ENCODE measurements at regions not wholly inside any gene's neighbourhood (a gene's known extent, or its start where the extent isn't known, plus 50 kb on each side); places are given as distances from the start of the nearest gene placed in this dataset.

GRCh38 chr7:98464558-98464940, 63.7 kb upstream of the BAIAP2L1 start:
- DNase-seq = peak; percentile 31

DNA sequence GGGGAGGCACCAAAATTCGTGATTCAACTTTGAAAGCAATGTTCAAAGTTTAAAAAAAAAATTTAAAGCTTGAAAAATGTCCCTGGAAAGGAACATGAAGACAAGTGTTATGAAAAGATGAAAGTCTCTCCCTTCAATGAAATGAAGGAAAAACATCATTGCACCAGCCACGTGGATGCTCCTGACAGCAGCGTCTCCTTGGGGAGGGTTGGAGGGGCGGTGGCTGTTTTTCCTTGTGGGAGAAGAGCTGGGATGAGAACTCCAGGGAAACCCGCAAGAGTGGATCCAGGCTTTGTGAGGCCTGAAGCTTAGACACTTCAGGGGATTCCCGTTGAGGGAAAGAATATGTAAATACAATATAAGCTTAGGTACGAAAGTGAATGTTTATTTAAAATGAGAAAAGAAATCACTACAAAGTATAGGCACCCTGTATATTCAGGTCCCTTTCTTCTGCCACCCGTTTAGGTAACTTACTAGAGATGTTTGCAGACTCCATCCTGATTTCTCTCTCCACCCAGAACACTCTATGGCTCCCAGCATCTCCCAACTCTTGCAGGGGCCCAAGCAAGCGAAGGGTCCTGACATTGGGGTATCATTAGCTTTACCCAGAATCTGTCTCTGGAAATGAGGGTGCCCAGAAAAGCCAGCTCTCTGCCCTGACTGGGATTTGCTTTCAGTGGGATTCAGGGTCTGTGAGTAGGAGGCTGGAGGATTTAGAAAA, 63.1 kb upstream of the BAIAP2L1 start:
- no peak for DNase-seq

DNA sequence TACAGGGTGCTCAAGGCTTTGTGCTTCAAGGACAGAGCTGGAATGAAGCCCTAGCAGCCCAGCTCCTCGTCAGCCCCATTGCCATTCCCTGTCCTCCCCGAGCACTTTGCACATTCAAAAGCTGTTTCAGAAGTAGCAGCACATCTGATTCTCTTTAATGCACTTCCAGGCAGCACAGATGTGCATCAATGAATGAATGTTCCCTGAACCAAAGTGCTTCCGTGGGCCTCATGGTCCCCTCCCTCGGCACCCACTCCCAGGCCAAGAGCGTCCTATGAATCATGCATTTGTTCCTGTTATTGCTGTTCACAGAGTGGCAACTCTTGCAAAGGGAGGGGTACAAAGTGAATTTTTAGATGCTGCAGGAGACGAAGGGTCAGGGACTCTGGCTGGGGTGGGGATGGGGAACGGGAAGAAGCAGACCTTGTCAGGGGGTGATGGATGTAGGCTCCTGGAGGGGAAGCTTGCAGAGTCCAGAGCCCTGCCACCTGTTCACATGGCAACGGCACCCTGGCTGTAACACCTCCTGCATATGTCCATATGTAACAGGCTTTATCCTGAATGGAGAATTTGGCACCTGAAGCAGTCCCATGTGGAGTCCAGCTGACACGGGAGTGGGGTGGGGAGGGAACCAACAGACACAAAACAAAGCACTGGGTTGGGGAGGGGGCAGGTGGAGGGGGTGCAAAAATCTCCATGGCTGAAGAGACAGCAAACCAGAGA, 62.2 kb upstream of the BAIAP2L1 start:
- DNase-seq = no peak

DNA sequence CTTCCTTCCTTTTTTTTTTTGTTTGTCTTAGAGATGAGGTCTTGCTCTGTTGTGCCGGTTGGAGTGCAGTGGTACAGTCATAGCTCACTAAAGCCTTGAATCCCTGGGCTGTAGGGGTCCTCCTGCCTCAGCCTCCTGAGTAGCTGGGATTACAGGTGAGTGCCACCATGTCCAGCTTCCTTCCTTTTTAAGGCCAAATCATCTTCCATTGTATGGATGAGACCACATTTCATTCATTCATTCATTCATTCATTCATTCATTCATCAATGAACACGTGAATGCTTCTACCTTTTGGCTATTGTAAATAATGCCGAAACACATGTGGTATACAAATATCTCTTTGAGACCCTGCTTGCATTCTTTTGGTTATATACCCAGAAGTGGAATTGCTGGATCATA, 60.0 kb upstream of the BAIAP2L1 start:
- no peak for DNase-seq

GRCh38 chr7:98459529-98459928, 58.6 kb upstream of the BAIAP2L1 start:
- no peak for DNase-seq

- no peak for DNase-seq
Observed at GRCh38 chr7:98458090-98458875, 57.4 kb upstream of the BAIAP2L1 start.

DNA sequence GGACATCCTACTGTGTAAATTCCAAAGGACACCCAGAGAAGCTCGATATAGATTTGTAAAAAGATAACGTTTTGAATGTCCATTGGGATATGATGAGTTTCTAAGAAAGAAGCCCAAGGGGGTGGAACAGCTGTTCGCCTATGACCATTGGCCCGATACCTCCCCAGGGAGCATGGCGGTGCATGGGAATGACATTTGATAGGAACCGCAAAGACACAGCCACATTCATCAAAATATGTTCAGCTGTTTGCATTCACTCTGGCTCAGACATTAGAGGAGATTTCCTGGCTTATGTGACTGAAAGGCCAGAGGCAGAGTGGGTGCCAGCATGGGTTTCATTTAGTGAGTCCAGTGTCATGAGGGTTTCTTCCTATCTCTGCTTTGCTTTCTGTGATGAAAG, 56.0 kb upstream of the BAIAP2L1 start:
- DNase-seq = no peak

- DNase-seq = no peak
Observed at GRCh38 chr7:98452791-98453190, 51.9 kb upstream of the BAIAP2L1 start.
